Gastrocnemius medialis (tissue), 4 donors: ENCODE measurements at regions not wholly inside any gene's neighbourhood (a gene's known extent, or its start where the extent isn't known, plus 50 kb on each side); places are given as distances from the start of the nearest gene placed in this dataset.

ENCODE experiments used
- ATAC-seq, 2 donors: fragments of 150-250 bp; one replicate each; pipeline ENCODE4 v1.9.1; 2016
- DNase-seq, 2 donors: peaks; one replicate each; pipeline ENCODE4 v3.0.0-alpha.2; 2019
- H3K27ac ChIP-seq, 4 donors: fragments of 200-600 bp; sonication (generic); 1 replicate in 1 of 4; 2 replicates in 3 of 4; pipeline ENCODE4 v1.5.1; 2016 to 2018; ENCODE audit warnings: mild to moderate bottlenecking in 2 of 4, moderate library complexity in 1 of 4
- H3K27me3 ChIP-seq, 3 donors: fragments of 200-600 bp; sonication (generic) in 2 of 3; 1 replicate in 1 of 3; 2 replicates in 2 of 3; pipeline versions ENCODE4 v1.5.1 to v1.6.0; 2016 to 2019; ENCODE audit warnings: mild to moderate bottlenecking in 1 of 3, moderate library complexity in 1 of 3
- H3K36me3 ChIP-seq, 2 donors: fragments of 200-600 bp; sonication (generic) in 1 of 2; one replicate each; pipeline ENCODE4 v1.5.1; 2017 to 2018
- H3K4me1 ChIP-seq, 2 donors: fragments of 200-600 bp; sonication (generic) in 1 of 2; one replicate each; pipeline ENCODE4 v1.5.1; 2016 to 2017; ENCODE audit warnings: mild to moderate bottlenecking in 2 of 2
- H3K4me3 ChIP-seq, 4 donors: fragments of 200-600 bp; sonication (generic) in 3 of 4; 1 replicate in 1 of 4; 2 replicates in 3 of 4; pipeline ENCODE4 v1.5.1; 2016 to 2019; ENCODE audit warnings: mild to moderate bottlenecking in 2 of 4
- H3K9me3 ChIP-seq, 3 donors: fragments of 200-600 bp; sonication (generic) in 2 of 3; 1 replicate in 1 of 3; 2 replicates in 2 of 3; pipeline ENCODE4 v1.5.1; 2016 to 2019
- CTCF ChIP-seq, 5 experiments: fragments of 450-650 bp in 3 of 5; fragments of 200-600 bp in 2 of 5; sonication (generic) in 2 of 5; IDR thresholded peaks in 4 of 5; conservative IDR thresholded peaks in 1 of 5; 1 replicate in 4 of 5; 2 replicates in 1 of 5; pipeline ENCODE4 v1.5.1; 2016 to 2019; ENCODE audit warnings: antibody characterized with exemption in 5 of 5, mild to moderate bottlenecking in 3 of 5, moderate library complexity in 3 of 5
- POLR2A ChIP-seq, 2 donors: fragments of 450-650 bp; IDR thresholded peaks; one replicate each; pipeline ENCODE4 v1.6.1; 2017; ENCODE audit warnings: antibody characterized with exemption in 2 of 2, mild to moderate bottlenecking in 2 of 2, moderate library complexity in 2 of 2
- in situ Hi-C, 4 donors: fragments of 200-750 bp; cut with MboI; loops; one replicate each; pipeline versions ENCODE4 v1.15.0 to v1.8.0; 2017; ENCODE audit warnings: low sequenced_read_pairs in 4 of 4
- intact Hi-C: fragments of 100-400 bp; cut with DNase I; formaldehyde crosslinking; loops from one replicate; pipeline ENCODE4 v1.15.1; 2023; ENCODE audit warnings: low total_unique reads

GRCh38 chr13:88000787-88001186 is 329.6 kb downstream of the SLITRK5 start:
- intact Hi-C loops, result no loop called here
- H3K4me1 ChIP-seq, result no peaks in the 10 kb centered on the region
- no peaks in the 10 kb centered on the region for H3K9me3 ChIP-seq
- in situ Hi-C loops, result no loop called here
- H3K27me3 ChIP-seq, result no peaks in the 10 kb centered on the region
- ATAC-seq, result no peak
- H3K36me3 ChIP-seq, result no peaks in the 10 kb centered on the region
- H3K27ac ChIP-seq, result no peak overlapping the region
- TF ChIP-seq POLR2A (IDR thresholded peaks at IDR 0.05) (no peak), CTCF (IDR thresholded peaks at IDR 0.05 in 4 of 5, conservative IDR thresholded peaks at IDR 0.05 in 1 of 5) (no peak)
- no peak for DNase-seq
- H3K4me3 ChIP-seq, result no peak overlapping the region

- Histone ChIP-seq H3K4me1 (no peaks in the 10 kb centered on the region), H3K4me3 (no peak overlapping the region), H3K36me3 (no peaks in the 10 kb centered on the region), H3K9me3 (no peaks in the 10 kb centered on the region), H3K27me3 (no peaks in the 10 kb centered on the region), H3K27ac (no peak overlapping the region)
- DNase-seq, result no peak
- no peak for TF ChIP-seq CTCF (IDR thresholded peaks at IDR 0.05 in 4 of 5, conservative IDR thresholded peaks at IDR 0.05 in 1 of 5)
- no peak for TF ChIP-seq POLR2A (IDR thresholded peaks at IDR 0.05)
- ATAC-seq, result no peak
- in situ Hi-C loops (no loop called here), intact Hi-C loops (no loop called here)
Observed at GRCh38 chr13:88005188-88005587, 334.0 kb downstream of the SLITRK5 start.

- no peak overlapping the region for H3K27ac ChIP-seq
- H3K9me3 ChIP-seq, result no peaks in the 10 kb centered on the region
- ATAC-seq (no peak), DNase-seq (no peak)
- H3K27me3 ChIP-seq, result no peaks in the 10 kb centered on the region
- no peaks in the 10 kb centered on the region for H3K36me3 ChIP-seq
- intact Hi-C loops (no loop called here), in situ Hi-C loops (no loop called here)
- TF ChIP-seq CTCF (IDR thresholded peaks at IDR 0.05 in 4 of 5, conservative IDR thresholded peaks at IDR 0.05 in 1 of 5), result no peak
- TF ChIP-seq POLR2A (IDR thresholded peaks at IDR 0.05), result no peak
- no peak overlapping the region for H3K4me3 ChIP-seq
- no peaks in the 10 kb centered on the region for H3K4me1 ChIP-seq
Observed at GRCh38 chr13:88014527-88014926, 343.4 kb downstream of the SLITRK5 start.

- no peak for ATAC-seq
- TF ChIP-seq POLR2A (IDR thresholded peaks at IDR 0.05) (no peak), CTCF (IDR thresholded peaks at IDR 0.05 in 4 of 5, conservative IDR thresholded peaks at IDR 0.05 in 1 of 5) (no peak)
- intact Hi-C loops, result no loop called here
Observed at GRCh38 chr13:88022431-88023208, 351.4 kb downstream of the SLITRK5 start.

GRCh38 chr13:88026241-88026640 is 355.1 kb downstream of the SLITRK5 start:
- intact Hi-C loops, result no loop called here
- TF ChIP-seq POLR2A (IDR thresholded peaks at IDR 0.05) (no peak), CTCF (IDR thresholded peaks at IDR 0.05 in 4 of 5, conservative IDR thresholded peaks at IDR 0.05 in 1 of 5) (no peak)
- DNase-seq (no peak), ATAC-seq (no peak)
- no peaks in the 10 kb centered on the region for H3K4me1 ChIP-seq
- peaks cover 0 to 2% (median 0%) of the 10 kb centered on the region in 3 donors for H3K9me3 ChIP-seq
- H3K36me3 ChIP-seq, result no peaks in the 10 kb centered on the region
- in situ Hi-C loops, result no loop called here
- no peak overlapping the region for H3K4me3 ChIP-seq
- H3K27ac ChIP-seq, result no peak overlapping the region
- H3K27me3 ChIP-seq, result no peaks in the 10 kb centered on the region

More at GRCh38 chr13:88022431-88023208, 351.4 kb downstream of the SLITRK5 start:
- no peaks in the 10 kb centered on the region for H3K27me3 ChIP-seq
- DNase-seq, result no peak
- H3K36me3 ChIP-seq, result no peaks in the 10 kb centered on the region
- H3K27ac ChIP-seq, result no peak overlapping the region
- H3K4me1 ChIP-seq, result no peaks in the 10 kb centered on the region
- no peak overlapping the region for H3K4me3 ChIP-seq
- H3K9me3 ChIP-seq, result peaks cover 0 to 2% (median 0%) of the 10 kb centered on the region in 3 donors
- in situ Hi-C loops, result no loop called here
